ENCODE measurements at regions not wholly inside any gene's neighbourhood (a gene's known extent, or its start where the extent isn't known, plus 50 kb on each side); places are given as distances from the start of the nearest gene placed in this dataset.

DNA sequence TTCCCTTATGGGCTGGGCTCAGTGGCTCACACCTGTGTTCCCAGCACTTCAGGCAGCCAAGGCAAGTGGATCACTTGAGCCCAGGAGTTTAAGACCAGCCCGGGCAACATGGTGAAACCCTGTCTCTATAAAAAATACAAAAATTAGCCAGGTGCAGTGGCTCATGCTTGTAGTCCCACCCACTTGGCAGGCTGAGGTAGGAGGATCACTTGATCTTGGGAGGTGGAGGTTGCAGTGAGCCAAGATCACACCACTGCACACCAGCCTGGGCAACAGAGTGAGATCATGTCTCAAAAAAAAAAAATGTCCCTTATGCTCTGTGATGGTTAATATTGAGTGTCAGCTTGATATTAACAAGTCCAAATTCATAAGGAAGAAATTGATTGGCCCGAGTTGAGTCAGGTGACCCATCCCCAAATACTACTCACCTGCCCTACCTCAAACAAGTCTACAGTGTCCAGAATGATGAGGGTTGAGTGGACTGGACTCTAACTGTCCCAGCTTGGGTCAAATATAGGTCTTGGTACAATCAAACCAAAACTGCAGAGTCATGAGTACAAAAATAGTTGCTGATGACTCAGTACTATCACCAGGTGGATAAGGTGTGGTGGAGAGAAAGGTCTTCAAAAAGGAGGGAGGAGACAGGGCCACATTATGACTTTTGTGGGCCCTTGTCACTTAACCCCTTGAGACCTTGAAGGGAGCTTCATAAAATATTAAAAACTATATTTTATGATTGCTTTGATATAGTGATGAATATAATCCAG lies 161.0 kb downstream of the ZNF326 start:
- TF ChIP-seq, protein P1, sequence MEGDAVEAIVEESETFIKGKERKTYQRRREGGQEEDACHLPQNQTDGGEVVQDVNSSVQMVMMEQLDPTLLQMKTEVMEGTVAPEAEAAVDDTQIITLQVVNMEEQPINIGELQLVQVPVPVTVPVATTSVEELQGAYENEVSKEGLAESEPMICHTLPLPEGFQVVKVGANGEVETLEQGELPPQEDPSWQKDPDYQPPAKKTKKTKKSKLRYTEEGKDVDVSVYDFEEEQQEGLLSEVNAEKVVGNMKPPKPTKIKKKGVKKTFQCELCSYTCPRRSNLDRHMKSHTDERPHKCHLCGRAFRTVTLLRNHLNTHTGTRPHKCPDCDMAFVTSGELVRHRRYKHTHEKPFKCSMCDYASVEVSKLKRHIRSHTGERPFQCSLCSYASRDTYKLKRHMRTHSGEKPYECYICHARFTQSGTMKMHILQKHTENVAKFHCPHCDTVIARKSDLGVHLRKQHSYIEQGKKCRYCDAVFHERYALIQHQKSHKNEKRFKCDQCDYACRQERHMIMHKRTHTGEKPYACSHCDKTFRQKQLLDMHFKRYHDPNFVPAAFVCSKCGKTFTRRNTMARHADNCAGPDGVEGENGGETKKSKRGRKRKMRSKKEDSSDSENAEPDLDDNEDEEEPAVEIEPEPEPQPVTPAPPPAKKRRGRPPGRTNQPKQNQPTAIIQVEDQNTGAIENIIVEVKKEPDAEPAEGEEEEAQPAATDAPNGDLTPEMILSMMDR (IDR thresholded peaks at IDR 0.05; ENCODE audit: low read length) = no peak
- no peak for TF ChIP-seq EZH2 (IDR thresholded peaks at IDR 0.05; ENCODE audit: borderline replicate concordance, low read length)
